Type B pancreatic cell (in vitro differentiated cells): ENCODE measurements at regions not wholly inside any gene's neighbourhood (a gene's known extent, or its start where the extent isn't known, plus 50 kb on each side); places are given as distances from the start of the nearest gene placed in this dataset.
"Not testable (repeated sequence)": the region's sequence is repeated elsewhere in the genome, so short reads cannot be mapped to it uniquely, and the experiment has no call there.

Experiments used
- DNase-seq: peaks from one replicate; pipeline ENCODE4 v3.0.0; 2021; ENCODE audit warnings: mixed read lengths; ENCODE audit not compliant: unreplicated experiment; ENCODE audit errors: extremely low spot score
- H3K27ac Mint-ChIP-seq: 2 replicates; pipeline ENCODE4 v1.8.0; 2021; ENCODE audit warnings: mild to moderate bottlenecking, mixed read lengths
- H3K27me3 Mint-ChIP-seq: 2 replicates; pipeline ENCODE4 v1.8.0; 2021; ENCODE audit warnings: mixed read lengths
- H3K36me3 Mint-ChIP-seq: 2 replicates; pipeline ENCODE4 v1.8.0; 2021; ENCODE audit warnings: mixed read lengths
- H3K4me1 Mint-ChIP-seq: one replicate; pipeline ENCODE4 v1.8.0; 2021; ENCODE audit warnings: mixed read lengths; ENCODE audit not compliant: unreplicated experiment
- H3K4me3 Mint-ChIP-seq: 2 replicates; pipeline ENCODE4 v1.8.0; 2021; ENCODE audit warnings: mild to moderate bottlenecking, mixed read lengths
- H3K9me3 Mint-ChIP-seq: 2 replicates; pipeline ENCODE4 v1.8.0; 2021; ENCODE audit warnings: mixed read lengths
- CTCF ChIP-seq: fragments of 200-600 bp; sonication (generic); conservative IDR thresholded peaks from 2 replicates; pipeline ENCODE4 v1.5.0; 2021; ENCODE audit warnings: antibody characterized with exemption, mild to moderate bottlenecking

- H3K27ac Mint-ChIP-seq, result no peak overlapping the region
- peaks cover 12% of the 10 kb centered on the region for H3K9me3 Mint-ChIP-seq
- no peaks in the 10 kb centered on the region for H3K27me3 Mint-ChIP-seq
- no peaks in the 10 kb centered on the region for H3K4me1 Mint-ChIP-seq
- TF ChIP-seq CTCF, result no peak
- no peak for DNase-seq
- H3K4me3 Mint-ChIP-seq, result no peak overlapping the region
- H3K36me3 Mint-ChIP-seq, result no peaks in the 10 kb centered on the region
Observed at GRCh38 chr1:104315823-104316222, 566.1 kb downstream of the AMY1C start.

DNA sequence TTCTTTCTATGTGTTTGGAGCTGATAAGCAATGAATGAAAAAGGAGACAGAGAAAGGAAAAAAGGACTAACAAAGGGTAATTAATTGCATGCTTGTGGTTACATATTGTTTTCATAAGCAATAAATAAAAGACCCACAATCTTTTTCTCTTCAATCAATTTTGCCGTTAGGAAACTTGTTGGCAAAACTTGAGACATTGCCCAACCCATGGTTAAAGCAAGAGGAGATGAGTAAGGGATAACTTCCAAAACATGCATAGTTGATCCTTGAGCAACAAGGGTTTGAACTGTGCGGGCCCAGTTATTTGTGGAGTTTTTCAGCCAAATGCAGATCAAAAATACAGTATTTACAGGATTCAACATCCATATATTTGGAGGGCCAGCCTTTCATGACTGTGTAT is 572.4 kb downstream of the AMY1C start:
- H3K36me3 Mint-ChIP-seq, result no peaks in the 10 kb centered on the region

GRCh38 chr1:104329278-104329677 is 579.6 kb downstream of the AMY1C start:
- no peaks in the 10 kb centered on the region for H3K36me3 Mint-ChIP-seq
- no peak for DNase-seq
- no peak overlapping the region for H3K4me3 Mint-ChIP-seq
- H3K4me1 Mint-ChIP-seq, result no peaks in the 10 kb centered on the region
- no peak for TF ChIP-seq CTCF
- H3K9me3 Mint-ChIP-seq, result no peaks in the 10 kb centered on the region
- no peaks in the 10 kb centered on the region for H3K27me3 Mint-ChIP-seq
- H3K27ac Mint-ChIP-seq, result no peak overlapping the region

More for the DNA sequence above, 572.4 kb downstream of the AMY1C start:
- Mint-ChIP-seq H3K4me3 (no peak overlapping the region), H3K9me3 (peaks cover 14% of the 10 kb centered on the region), H3K4me1 (no peaks in the 10 kb centered on the region), H3K27me3 (no peaks in the 10 kb centered on the region), H3K27ac (no peak overlapping the region)
- TF ChIP-seq CTCF, result no peak
- no peak for DNase-seq

DNA sequence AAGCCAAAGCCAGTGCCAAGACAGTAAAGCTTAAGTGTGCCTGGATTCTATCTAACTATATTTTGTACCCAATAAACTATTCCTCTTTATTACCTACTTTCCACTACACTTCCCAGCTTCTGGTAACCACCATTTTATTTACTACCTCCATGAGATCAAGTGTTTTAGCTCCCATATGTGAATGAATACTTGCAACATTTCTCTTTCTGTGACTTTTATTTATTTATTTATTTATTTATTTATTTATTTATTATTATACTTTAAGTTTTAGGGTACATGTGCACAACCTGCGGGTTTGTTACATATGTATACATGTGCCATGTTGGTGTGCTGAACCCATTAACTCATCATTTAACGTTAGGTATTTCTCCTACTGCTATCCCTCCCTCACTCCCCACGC is 582.1 kb downstream of the AMY1C start:
- no peaks in the 10 kb centered on the region for H3K4me1 Mint-ChIP-seq

GRCh38 chr1:104337927-104338326 is 588.2 kb downstream of the AMY1C start:
- H3K36me3 Mint-ChIP-seq, H3K9me3 Mint-ChIP-seq, H3K4me3 Mint-ChIP-seq, H3K27me3 Mint-ChIP-seq, H3K27ac Mint-ChIP-seq, H3K4me1 Mint-ChIP-seq, DNase-seq: not testable (repeated sequence)

More for the DNA sequence above, 582.1 kb downstream of the AMY1C start:
- TF ChIP-seq CTCF, result no peak
- no peaks in the 10 kb centered on the region for H3K9me3 Mint-ChIP-seq
- no peak for DNase-seq
- no peak overlapping the region for H3K27ac Mint-ChIP-seq
- H3K27me3 Mint-ChIP-seq, result no peaks in the 10 kb centered on the region
- no peak overlapping the region for H3K4me3 Mint-ChIP-seq
- H3K36me3 Mint-ChIP-seq, result no peaks in the 10 kb centered on the region

- no peaks in the 10 kb centered on the region for H3K4me1 Mint-ChIP-seq
Observed at GRCh38 chr1:104341944-104342343, 592.2 kb downstream of the AMY1C start.

More at GRCh38 chr1:104341944-104342343, 592.2 kb downstream of the AMY1C start:
- no peak overlapping the region for H3K27ac Mint-ChIP-seq
- no peaks in the 10 kb centered on the region for H3K9me3 Mint-ChIP-seq
- no peaks in the 10 kb centered on the region for H3K36me3 Mint-ChIP-seq
- no peak for TF ChIP-seq CTCF
- no peak overlapping the region for H3K4me3 Mint-ChIP-seq
- no peaks in the 10 kb centered on the region for H3K27me3 Mint-ChIP-seq
- no peak for DNase-seq
